ENCODE measurements at regions not wholly inside any gene's neighbourhood (a gene's known extent, or its start where the extent isn't known, plus 50 kb on each side); places are given as distances from the start of the nearest gene placed in this dataset.

DNA sequence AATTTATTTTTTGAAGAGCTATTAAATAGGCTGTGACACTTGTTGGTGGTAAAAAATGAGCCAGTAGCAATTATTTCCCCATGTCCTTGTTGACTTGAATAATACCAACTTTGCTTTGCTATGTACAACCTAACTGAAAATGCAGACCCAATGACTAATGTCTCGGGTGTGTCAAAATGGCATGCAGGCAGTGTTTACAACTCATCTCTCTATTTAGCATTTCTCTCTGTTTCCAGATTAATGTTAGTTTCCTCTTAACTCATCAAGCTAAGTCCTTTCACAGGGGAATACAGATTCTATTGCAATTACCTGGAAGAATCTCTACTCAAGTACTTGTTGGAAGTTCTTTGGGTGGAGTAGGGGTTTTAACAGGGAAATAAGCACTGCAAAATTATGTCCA is 504.4 kb downstream of the BCKDHB start:
- DNase-seq (ENCODE audit: low read depth), result no peak
- no peak overlapping the region for H3K4me3 ChIP-seq (ENCODE audit: low read depth, low read length)
- TF ChIP-seq, protein P1, sequence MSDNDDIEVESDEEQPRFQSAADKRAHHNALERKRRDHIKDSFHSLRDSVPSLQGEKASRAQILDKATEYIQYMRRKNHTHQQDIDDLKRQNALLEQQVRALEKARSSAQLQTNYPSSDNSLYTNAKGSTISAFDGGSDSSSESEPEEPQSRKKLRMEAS (IDR thresholded peaks at IDR 0.05; ENCODE audit: low read depth, low read length), result no peak
- TF ChIP-seq POLR2A (IDR thresholded peaks at IDR 0.05; ENCODE audit: extremely low read depth, insufficient read length) (no peak), MYC (IDR thresholded peaks at IDR 0.05; ENCODE audit: low read depth, low read length) (no peak)
- TF ChIP-seq, protein P2, sequence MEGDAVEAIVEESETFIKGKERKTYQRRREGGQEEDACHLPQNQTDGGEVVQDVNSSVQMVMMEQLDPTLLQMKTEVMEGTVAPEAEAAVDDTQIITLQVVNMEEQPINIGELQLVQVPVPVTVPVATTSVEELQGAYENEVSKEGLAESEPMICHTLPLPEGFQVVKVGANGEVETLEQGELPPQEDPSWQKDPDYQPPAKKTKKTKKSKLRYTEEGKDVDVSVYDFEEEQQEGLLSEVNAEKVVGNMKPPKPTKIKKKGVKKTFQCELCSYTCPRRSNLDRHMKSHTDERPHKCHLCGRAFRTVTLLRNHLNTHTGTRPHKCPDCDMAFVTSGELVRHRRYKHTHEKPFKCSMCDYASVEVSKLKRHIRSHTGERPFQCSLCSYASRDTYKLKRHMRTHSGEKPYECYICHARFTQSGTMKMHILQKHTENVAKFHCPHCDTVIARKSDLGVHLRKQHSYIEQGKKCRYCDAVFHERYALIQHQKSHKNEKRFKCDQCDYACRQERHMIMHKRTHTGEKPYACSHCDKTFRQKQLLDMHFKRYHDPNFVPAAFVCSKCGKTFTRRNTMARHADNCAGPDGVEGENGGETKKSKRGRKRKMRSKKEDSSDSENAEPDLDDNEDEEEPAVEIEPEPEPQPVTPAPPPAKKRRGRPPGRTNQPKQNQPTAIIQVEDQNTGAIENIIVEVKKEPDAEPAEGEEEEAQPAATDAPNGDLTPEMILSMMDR (IDR thresholded peaks at IDR 0.05; ENCODE audit: low read depth, low read length), result no peak

DNA sequence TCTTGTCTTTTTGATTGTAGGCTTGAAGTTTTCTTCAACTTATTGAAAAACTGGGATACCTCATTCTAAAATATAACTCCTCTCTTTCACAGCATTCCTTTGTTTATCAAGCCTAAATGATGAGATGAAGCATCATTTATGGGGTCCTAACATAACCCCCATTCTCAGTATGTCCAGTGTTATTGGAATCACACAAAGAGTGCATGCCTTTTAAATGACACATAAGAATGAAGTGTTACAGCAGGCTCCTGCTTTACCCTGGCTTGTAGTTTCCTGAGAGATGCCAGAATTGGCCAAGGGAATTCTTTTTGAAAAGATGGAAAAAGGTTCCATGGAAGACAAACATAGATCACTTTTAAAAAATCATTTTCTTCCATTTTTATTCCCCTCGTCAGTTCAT is 502.4 kb downstream of the BCKDHB start:
- no peak for DNase-seq (ENCODE audit: low read depth)
- TF ChIP-seq MYC (IDR thresholded peaks at IDR 0.05; ENCODE audit: low read depth, low read length) (no peak), POLR2A (IDR thresholded peaks at IDR 0.05; ENCODE audit: extremely low read depth, insufficient read length) (no peak)
- TF ChIP-seq, protein P2 (IDR thresholded peaks at IDR 0.05; ENCODE audit: low read depth, low read length), result no peak
- TF ChIP-seq, protein P1 (IDR thresholded peaks at IDR 0.05; ENCODE audit: low read depth, low read length), result no peak
- no peak overlapping the region for H3K4me3 ChIP-seq (ENCODE audit: low read depth, low read length)

DNA sequence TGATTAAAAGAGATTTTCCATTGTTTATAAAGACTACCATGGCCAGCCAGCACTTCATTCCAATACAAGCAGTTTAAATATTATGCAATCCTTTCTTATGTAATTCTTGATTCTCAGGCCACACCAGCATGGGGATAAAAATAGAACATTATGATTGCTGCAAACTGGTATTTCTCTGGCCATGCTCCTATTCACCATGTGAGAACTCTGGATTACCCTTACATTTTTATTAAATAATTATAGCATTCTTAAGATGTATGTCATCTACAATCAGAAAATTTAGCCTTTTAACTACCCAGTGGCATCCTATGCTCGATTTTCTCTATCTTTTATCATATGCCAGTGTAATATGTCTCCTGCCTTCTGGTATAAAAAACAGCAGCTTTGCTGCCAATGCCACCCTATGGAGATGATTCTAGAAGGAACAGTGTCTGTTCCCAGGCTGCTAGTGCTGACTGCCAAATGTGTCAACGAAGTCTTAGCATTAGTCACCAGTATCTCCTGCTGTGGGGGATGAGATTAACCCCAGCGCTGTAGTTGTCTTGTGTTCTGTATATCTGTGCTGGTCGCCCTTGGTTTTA is 501.4 kb downstream of the BCKDHB start:
- H3K4me3 ChIP-seq (ENCODE audit: low read depth, low read length), result no peak overlapping the region
- TF ChIP-seq, protein P2 (IDR thresholded peaks at IDR 0.05; ENCODE audit: low read depth, low read length), result no peak
- TF ChIP-seq POLR2A (IDR thresholded peaks at IDR 0.05; ENCODE audit: extremely low read depth, insufficient read length) (no peak), MYC (IDR thresholded peaks at IDR 0.05; ENCODE audit: low read depth, low read length) (no peak; the same call in 1 of the 2 replicates)
- TF ChIP-seq, protein P1 (IDR thresholded peaks at IDR 0.05; ENCODE audit: low read depth, low read length), result 0 out of 2 replicates have a peak, but pooled peaks have one; percentile 24
- peak; percentile 58 for DNase-seq (ENCODE audit: low read depth)

DNA sequence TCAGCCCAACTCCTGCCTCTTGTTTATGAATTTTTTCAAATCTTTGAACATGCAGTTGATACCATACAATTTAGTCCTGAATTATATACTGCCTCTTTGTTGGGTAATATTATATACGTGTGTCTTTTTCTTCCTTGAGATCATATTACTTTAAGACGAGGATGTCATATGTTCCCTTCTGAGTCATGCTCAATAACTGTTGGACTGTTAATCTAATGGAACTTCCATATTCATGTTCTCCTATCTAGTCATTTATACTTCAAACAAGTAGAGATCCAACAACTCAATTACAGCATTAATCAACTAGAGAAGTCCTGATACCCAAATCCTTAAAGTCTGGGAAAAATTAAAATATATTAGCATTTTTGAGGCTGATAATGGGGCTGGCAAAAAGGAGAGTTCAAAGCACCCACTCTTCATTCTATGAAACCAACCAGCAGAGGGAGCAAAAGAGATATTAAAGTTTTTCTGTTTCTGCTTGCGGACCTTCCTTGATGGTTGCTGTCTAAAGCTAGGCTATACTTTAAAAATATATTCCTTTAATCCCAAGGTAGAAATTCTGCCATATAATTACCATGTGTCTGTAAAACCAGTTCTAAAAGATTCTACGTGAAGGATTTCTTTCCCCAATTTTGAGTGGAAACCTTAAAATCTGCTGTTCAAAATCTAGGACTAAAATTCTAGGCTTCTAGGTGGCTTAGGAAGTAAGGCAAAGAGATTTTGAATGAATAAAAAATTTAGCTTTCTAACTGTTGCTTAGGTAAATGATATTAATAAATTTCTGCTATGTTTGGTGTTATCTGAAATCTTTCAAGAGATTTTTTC is 498.9 kb downstream of the BCKDHB start:
- TF ChIP-seq, protein P1 (IDR thresholded peaks at IDR 0.05; ENCODE audit: low read depth, low read length), result no peak
- TF ChIP-seq, protein P2 (IDR thresholded peaks at IDR 0.05; ENCODE audit: low read depth, low read length), result peak; percentile 51
- peak; percentile 55 for DNase-seq (ENCODE audit: low read depth)

DNA sequence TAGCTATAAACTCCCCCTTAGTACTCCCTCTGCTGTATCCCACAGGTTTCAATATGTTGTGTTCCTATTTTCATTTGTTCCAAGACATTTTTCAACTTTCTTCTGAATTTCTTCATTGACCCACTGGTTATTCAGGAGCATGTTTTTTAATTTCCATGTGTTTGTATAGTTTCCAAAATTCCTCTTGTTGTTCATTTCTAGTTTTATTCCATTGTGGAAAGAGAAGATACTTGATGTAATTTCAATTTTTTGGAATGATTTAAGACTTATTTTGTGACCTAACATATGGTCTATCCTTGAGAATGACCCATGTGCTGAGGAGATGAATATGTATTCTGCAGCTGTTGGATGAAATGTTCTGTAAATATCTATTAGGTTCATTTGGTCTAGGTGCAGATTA is 497.2 kb downstream of the BCKDHB start:
- no peak for DNase-seq (ENCODE audit: low read depth)
- H3K4me3 ChIP-seq (ENCODE audit: low read depth, low read length), result no peak overlapping the region
- no peak for TF ChIP-seq MYC (IDR thresholded peaks at IDR 0.05; ENCODE audit: low read depth, low read length)

More for the DNA sequence above, 498.9 kb downstream of the BCKDHB start:
- H3K4me3 ChIP-seq (ENCODE audit: low read depth, low read length), result no peak overlapping the region

DNA sequence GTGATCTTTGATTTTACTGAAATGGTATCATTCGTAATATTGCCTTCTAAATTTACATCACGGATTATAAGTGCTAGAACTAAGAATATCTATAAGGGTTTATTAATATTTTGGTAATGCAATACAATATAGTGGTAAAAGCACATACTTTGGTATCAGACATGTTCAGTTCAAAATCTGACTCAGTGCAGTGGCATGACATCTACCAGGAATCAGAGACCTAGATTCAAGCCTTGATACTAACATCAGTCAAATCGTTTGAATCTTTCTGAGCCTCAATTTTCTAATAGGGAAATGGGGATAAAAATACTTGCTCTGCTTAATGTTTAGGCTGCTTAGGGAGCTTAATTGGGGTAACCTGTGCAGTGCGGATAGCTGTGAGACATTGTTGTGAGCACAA is 488.0 kb downstream of the BCKDHB start:
- DNase-seq (ENCODE audit: low read depth), result no peak
- TF ChIP-seq MYC (IDR thresholded peaks at IDR 0.05; ENCODE audit: low read depth, low read length) (no peak), POLR2A (IDR thresholded peaks at IDR 0.05; ENCODE audit: extremely low read depth, insufficient read length) (no peak)
- TF ChIP-seq, protein P1 (IDR thresholded peaks at IDR 0.05; ENCODE audit: low read depth, low read length), result no peak
- TF ChIP-seq, protein P2 (IDR thresholded peaks at IDR 0.05; ENCODE audit: low read depth, low read length), result no peak
- no peak overlapping the region for H3K4me3 ChIP-seq (ENCODE audit: low read depth, low read length)

All from NB4 (cell line).